ENCODE measurements at regions not wholly inside any gene's neighbourhood (a gene's known extent, or its start where the extent isn't known, plus 50 kb on each side); places are given as distances from the start of the nearest gene placed in this dataset.

DNA sequence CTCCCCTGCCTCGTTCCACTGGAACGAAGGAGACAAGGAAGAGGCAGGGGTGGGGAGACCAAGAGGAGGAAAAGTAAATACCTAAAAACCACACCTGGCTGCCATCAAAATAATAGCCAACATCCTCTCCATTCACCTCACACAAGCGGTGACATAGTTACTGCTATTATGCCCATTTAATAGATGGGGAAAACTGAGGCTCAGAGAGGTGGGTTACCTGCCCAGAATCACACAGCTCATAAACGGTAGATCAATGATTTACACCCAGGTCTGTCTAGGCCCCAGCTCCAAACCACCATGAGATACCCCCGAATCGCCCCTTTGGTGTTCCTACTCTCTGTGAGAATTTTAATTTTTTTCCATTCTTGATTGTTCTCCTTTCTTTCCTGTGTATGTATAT, 253.8 kb downstream of the BMP7 start:
- H3K36me3 ChIP-seq: no peaks in the 10 kb centered on the region
- H3K27ac ChIP-seq: no peak overlapping the region
- H3K4me3 ChIP-seq: no peak overlapping the region
- H3K27me3 ChIP-seq (replicated peaks in 1 of 7): peaks cover 0 to 68% (median 15%) of the 10 kb centered on the region in 7 donors
- no peak for DNase-seq
- 83 to 95% (median 88%) methylated on average over 6 of the region's 6 CpGs for WGBS, 5 donors
- intact Hi-C loops (cut with DNase I; ENCODE audit: low total_unique reads): no loop called here
- H3K4me1 ChIP-seq: no peaks in the 10 kb centered on the region
- no peaks in the 10 kb centered on the region for H3K9me3 ChIP-seq
- TF ChIP-seq POLR2AphosphoS5 (IDR thresholded peaks at IDR 0.05) (no peak), POLR2A (IDR thresholded peaks at IDR 0.05) (no peak)
- TF ChIP-seq, protein P1, sequence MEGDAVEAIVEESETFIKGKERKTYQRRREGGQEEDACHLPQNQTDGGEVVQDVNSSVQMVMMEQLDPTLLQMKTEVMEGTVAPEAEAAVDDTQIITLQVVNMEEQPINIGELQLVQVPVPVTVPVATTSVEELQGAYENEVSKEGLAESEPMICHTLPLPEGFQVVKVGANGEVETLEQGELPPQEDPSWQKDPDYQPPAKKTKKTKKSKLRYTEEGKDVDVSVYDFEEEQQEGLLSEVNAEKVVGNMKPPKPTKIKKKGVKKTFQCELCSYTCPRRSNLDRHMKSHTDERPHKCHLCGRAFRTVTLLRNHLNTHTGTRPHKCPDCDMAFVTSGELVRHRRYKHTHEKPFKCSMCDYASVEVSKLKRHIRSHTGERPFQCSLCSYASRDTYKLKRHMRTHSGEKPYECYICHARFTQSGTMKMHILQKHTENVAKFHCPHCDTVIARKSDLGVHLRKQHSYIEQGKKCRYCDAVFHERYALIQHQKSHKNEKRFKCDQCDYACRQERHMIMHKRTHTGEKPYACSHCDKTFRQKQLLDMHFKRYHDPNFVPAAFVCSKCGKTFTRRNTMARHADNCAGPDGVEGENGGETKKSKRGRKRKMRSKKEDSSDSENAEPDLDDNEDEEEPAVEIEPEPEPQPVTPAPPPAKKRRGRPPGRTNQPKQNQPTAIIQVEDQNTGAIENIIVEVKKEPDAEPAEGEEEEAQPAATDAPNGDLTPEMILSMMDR (IDR thresholded peaks at IDR 0.05 in 8 of 11, conservative IDR thresholded peaks at IDR 0.05 in 3 of 11): no peak

DNA sequence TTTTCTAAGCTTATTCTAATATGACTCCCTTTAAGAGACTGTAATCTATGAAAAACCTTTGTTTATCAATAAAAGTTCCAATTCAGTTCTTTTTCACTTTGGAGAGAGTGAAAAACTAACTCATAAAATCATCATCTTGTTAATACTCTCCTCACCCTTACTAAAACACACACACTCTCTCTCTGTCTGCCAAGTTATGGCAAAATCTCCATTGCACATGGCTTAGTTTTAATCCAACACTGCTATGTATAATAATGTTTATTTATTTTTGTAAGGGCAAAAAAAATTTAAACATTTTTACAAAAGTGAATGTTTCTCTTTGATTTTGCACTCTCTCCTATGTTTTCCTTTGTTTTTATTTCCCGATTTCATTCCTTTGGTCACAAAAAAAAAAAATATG, 253.2 kb downstream of the BMP7 start:
- Histone ChIP-seq H3K4me3 (no peak overlapping the region), H3K27ac (no peak overlapping the region), H3K4me1 (no peaks in the 10 kb centered on the region), H3K27me3 (replicated peaks in 1 of 7) (peaks cover 0 to 72% (median 15%) of the 10 kb centered on the region in 7 donors), H3K36me3 (no peaks in the 10 kb centered on the region), H3K9me3 (no peaks in the 10 kb centered on the region)
- WGBS, 5 donors: 70 to 86% (median 82%) methylated on average over 1 of the region's 1 CpG
- DNase-seq: no peak
- intact Hi-C loops (cut with DNase I; ENCODE audit: low total_unique reads): no loop called here
- no peak for TF ChIP-seq POLR2A (IDR thresholded peaks at IDR 0.05)
- TF ChIP-seq, protein P1 (IDR thresholded peaks at IDR 0.05 in 8 of 11, conservative IDR thresholded peaks at IDR 0.05 in 3 of 11): no peak
- no peak for TF ChIP-seq POLR2AphosphoS5 (IDR thresholded peaks at IDR 0.05)

DNA sequence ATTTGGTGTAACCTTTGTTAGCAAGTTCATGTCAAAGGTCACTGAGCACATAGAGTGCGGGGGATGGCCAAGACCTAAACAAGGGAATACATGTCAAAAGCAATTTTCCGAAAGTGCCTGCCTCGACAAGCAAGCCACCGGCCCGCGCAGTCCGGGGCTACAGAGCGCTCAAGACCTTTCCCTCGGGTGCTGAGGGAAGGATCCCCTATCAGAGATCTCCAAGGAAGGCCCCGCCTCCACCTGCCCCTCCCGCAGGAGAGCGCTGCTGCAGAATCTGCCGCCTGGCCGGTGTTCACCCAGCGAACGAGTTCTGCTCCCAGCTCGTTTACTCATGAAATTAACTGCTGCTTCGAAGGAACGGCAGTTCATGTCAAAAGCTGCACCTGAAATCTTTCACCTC, 252.7 kb downstream of the BMP7 start:
- no peak for TF ChIP-seq POLR2AphosphoS5 (IDR thresholded peaks at IDR 0.05)
- no peak for TF ChIP-seq POLR2A (IDR thresholded peaks at IDR 0.05)
- TF ChIP-seq, protein P1 (IDR thresholded peaks at IDR 0.05 in 8 of 11, conservative IDR thresholded peaks at IDR 0.05 in 3 of 11): no peak
- WGBS, 5 donors: 6 to 14% (median 9%) methylated on average over 19 of the region's 19 CpGs
- H3K4me3 ChIP-seq: no peak overlapping the region
- DNase-seq: no peak
- H3K4me1 ChIP-seq: no peaks in the 10 kb centered on the region
- no peaks in the 10 kb centered on the region for H3K9me3 ChIP-seq
- peaks cover 0 to 72% (median 15%) of the 10 kb centered on the region in 7 donors for H3K27me3 ChIP-seq (replicated peaks in 1 of 7)
- H3K36me3 ChIP-seq: no peaks in the 10 kb centered on the region
- H3K27ac ChIP-seq: no peak overlapping the region
- intact Hi-C loops (cut with DNase I; ENCODE audit: low total_unique reads): no loop called here

DNA sequence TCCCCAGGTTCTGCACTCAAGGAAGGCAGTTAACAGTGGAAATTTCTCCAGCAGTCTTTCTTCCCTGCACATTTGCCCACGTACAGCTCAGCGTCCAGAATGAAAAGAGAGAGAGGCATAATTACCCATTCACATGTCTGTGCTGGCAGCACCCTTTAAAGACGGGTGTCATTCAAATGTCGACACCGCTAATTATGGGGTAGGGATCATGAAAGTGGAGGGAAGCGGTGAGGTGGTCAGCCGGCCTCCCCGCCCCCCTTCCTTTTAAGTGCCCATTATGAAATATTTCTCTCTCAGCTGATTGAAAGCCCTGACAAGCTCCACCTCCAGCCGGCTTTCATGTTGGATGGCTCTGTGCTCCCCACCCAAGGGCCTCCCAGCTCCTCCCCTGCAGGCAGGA, 246.1 kb downstream of the BMP7 start:
- no peaks in the 10 kb centered on the region for H3K36me3 ChIP-seq
- peaks cover 0 to 6% (median 0%) of the 10 kb centered on the region in 8 donors for H3K9me3 ChIP-seq
- no peak for DNase-seq
- H3K4me1 ChIP-seq: no peaks in the 10 kb centered on the region
- H3K4me3 ChIP-seq: no peak overlapping the region
- H3K27me3 ChIP-seq (replicated peaks in 1 of 7): peaks cover 0 to 67% (median 6%) of the 10 kb centered on the region in 7 donors
- no peak for TF ChIP-seq POLR2AphosphoS5 (IDR thresholded peaks at IDR 0.05)
- no peak for TF ChIP-seq POLR2A (IDR thresholded peaks at IDR 0.05)
- TF ChIP-seq, protein P1 (IDR thresholded peaks at IDR 0.05 in 8 of 11, conservative IDR thresholded peaks at IDR 0.05 in 3 of 11): no peak
- no peak overlapping the region for H3K27ac ChIP-seq
- 36 to 61% (median 39%) methylated on average over 9 of the region's 9 CpGs for WGBS, 5 donors
- intact Hi-C loops (cut with DNase I; ENCODE audit: low total_unique reads): no loop called here
